ENCODE measurements at regions not wholly inside any gene's neighbourhood (a gene's known extent, or its start where the extent isn't known, plus 50 kb on each side); places are given as distances from the start of the nearest gene placed in this dataset.

GRCh38 chr13:73467125-73467524, 408.3 kb downstream of the KLF5 start:
- H3K36me3 Mint-ChIP-seq (ENCODE audit: low read depth): no peaks in the 10 kb centered on the region
- intact Hi-C loops (cut with micrococcal nuclease): no loop called here
- H3K4me1 Mint-ChIP-seq: no peaks in the 10 kb centered on the region
- ATAC-seq (ENCODE audit: low read depth): no peak
- DNase-seq: no peak
- H3K4me3 Mint-ChIP-seq: no peak overlapping the region
- no peaks in the 10 kb centered on the region for H3K27me3 Mint-ChIP-seq
- no peak overlapping the region for H3K27ac Mint-ChIP-seq
- TF ChIP-seq, protein P1, sequence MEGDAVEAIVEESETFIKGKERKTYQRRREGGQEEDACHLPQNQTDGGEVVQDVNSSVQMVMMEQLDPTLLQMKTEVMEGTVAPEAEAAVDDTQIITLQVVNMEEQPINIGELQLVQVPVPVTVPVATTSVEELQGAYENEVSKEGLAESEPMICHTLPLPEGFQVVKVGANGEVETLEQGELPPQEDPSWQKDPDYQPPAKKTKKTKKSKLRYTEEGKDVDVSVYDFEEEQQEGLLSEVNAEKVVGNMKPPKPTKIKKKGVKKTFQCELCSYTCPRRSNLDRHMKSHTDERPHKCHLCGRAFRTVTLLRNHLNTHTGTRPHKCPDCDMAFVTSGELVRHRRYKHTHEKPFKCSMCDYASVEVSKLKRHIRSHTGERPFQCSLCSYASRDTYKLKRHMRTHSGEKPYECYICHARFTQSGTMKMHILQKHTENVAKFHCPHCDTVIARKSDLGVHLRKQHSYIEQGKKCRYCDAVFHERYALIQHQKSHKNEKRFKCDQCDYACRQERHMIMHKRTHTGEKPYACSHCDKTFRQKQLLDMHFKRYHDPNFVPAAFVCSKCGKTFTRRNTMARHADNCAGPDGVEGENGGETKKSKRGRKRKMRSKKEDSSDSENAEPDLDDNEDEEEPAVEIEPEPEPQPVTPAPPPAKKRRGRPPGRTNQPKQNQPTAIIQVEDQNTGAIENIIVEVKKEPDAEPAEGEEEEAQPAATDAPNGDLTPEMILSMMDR (IDR thresholded peaks at IDR 0.05): no peak
- CTCF ChIA-PET: no interaction called here
- H3K9me3 Mint-ChIP-seq: no peaks in the 10 kb centered on the region
- POLR2A ChIA-PET: no interaction called here

GRCh38 chr13:73466561-73466960, 407.8 kb downstream of the KLF5 start:
- Mint-ChIP-seq H3K4me3 (no peak overlapping the region), H3K4me1 (no peaks in the 10 kb centered on the region), H3K27ac (no peak overlapping the region), H3K27me3 (no peaks in the 10 kb centered on the region), H3K36me3 (ENCODE audit: low read depth) (no peaks in the 10 kb centered on the region), H3K9me3 (no peaks in the 10 kb centered on the region)
- no peak for ATAC-seq (ENCODE audit: low read depth)
- CTCF ChIA-PET: no interaction called here
- POLR2A ChIA-PET: no interaction called here
- no peak for DNase-seq
- TF ChIP-seq, protein P1 (IDR thresholded peaks at IDR 0.05): no peak
- intact Hi-C loops (cut with micrococcal nuclease): no loop called here

DNA sequence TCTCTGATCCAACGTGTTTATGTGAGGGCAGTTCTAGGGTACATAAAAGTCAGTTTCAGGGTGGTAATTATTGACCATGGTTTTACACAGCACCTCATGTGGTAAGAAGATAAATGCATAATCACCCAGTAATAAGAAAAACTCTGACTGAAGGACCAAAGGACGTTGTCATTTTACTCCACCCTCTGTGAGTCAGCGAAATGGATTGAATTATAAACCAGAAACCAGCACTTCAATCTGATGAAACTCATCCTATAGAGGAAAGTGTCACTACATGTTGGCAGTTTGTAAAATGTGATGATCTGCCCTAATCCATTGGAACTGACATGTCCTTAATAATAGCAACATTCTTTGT, 406.8 kb downstream of the KLF5 start:
- ChIA-PET CTCF (no interaction called here), POLR2A (no interaction called here)
- Mint-ChIP-seq H3K9me3 (no peaks in the 10 kb centered on the region), H3K4me1 (no peaks in the 10 kb centered on the region), H3K4me3 (no peak overlapping the region), H3K36me3 (ENCODE audit: low read depth) (no peaks in the 10 kb centered on the region), H3K27ac (no peak overlapping the region), H3K27me3 (no peaks in the 10 kb centered on the region)
- ATAC-seq (ENCODE audit: low read depth) (no peak), DNase-seq (no peak)
- TF ChIP-seq, protein P1 (IDR thresholded peaks at IDR 0.05): no peak
- intact Hi-C loops (cut with micrococcal nuclease): no loop called here

DNA sequence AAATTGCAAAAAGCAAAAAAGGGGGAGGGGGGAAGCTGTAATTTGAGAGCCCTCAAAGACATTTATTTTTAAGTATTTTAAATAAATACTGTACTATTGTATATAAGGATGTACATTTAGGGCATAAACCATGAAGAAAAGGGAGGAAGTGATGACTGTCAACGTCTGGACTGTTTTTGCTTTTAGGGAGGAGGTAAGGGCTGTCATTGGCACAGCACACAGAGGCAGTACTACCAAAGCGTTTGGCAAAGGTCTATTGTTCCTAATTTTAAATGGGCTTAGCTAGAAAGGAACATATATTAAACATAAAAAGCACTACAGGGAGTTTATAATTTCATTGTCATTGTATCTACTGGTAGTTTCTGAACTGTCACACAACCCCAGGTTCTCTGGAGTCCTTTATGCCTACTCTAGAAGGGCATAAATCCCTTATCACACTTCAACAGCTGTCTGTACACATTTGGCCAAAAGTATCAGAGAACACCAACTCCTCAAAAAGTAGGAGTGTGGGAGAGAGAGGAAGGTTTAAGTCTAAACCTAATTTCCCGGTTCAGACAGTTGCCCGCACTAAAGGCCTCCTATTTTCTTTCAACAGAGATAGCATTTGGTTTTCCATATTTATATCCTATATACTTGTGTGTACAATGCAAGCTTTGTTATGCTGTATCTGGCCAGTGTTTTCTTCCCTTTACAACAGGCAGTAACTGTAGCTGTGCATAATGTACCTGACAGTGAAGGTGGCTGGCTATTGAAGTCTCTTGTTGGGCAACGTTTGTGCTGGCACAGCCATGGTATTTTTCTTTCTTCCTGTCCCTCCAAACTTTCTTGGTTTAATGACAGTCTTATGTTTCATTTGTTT, 406.2 kb downstream of the KLF5 start:
- no peaks in the 10 kb centered on the region for H3K9me3 Mint-ChIP-seq
- no peak overlapping the region for H3K4me3 Mint-ChIP-seq
- no peak for DNase-seq
- no peaks in the 10 kb centered on the region for H3K4me1 Mint-ChIP-seq
- H3K27ac Mint-ChIP-seq: no peak overlapping the region
- CTCF ChIA-PET: no interaction called here
- no peak for ATAC-seq (ENCODE audit: low read depth)
- TF ChIP-seq, protein P1 (IDR thresholded peaks at IDR 0.05): no peak
- H3K36me3 Mint-ChIP-seq (ENCODE audit: low read depth): no peaks in the 10 kb centered on the region
- intact Hi-C loops (cut with micrococcal nuclease): no loop called here
- no peaks in the 10 kb centered on the region for H3K27me3 Mint-ChIP-seq
- POLR2A ChIA-PET: no interaction called here

DNA sequence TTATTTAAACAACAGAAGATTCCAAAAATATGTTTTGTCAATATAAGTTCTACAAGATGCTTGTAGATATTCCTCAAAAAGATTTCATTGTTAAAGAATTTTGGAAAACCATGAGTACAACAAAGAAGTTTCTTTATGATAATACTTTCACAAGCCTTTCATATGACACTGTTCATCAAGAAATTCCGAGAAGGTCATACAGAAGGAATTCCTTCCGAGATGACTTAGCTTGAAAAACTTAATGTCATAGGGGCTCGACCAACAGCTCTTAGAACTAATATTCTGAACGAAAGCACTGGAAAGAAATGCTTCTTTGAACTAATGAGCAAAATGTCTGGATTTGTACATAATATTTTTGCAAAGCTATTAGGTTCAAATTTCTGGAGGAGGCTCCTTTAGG, 403.4 kb downstream of the KLF5 start:
- intact Hi-C loops (cut with micrococcal nuclease): no loop called here
- no peaks in the 10 kb centered on the region for H3K27me3 Mint-ChIP-seq
- CTCF ChIA-PET: no interaction called here
- peaks cover 4% of the 10 kb centered on the region for H3K9me3 Mint-ChIP-seq
- DNase-seq (no peak), ATAC-seq (ENCODE audit: low read depth) (no peak)
- POLR2A ChIA-PET: no interaction called here
- no peak overlapping the region for H3K4me3 Mint-ChIP-seq
- H3K4me1 Mint-ChIP-seq: no peaks in the 10 kb centered on the region
- H3K36me3 Mint-ChIP-seq (ENCODE audit: low read depth): no peaks in the 10 kb centered on the region
- H3K27ac Mint-ChIP-seq: no peak overlapping the region
- TF ChIP-seq, protein P1 (IDR thresholded peaks at IDR 0.05): no peak

Measured in activated B cell treated with CpG ODN at 0.5 μM for 24 hours (primary cell).